ENCODE measurements at regions not wholly inside any gene's neighbourhood (a gene's known extent, or its start where the extent isn't known, plus 50 kb on each side); places are given as distances from the start of the nearest gene placed in this dataset.

DNA sequence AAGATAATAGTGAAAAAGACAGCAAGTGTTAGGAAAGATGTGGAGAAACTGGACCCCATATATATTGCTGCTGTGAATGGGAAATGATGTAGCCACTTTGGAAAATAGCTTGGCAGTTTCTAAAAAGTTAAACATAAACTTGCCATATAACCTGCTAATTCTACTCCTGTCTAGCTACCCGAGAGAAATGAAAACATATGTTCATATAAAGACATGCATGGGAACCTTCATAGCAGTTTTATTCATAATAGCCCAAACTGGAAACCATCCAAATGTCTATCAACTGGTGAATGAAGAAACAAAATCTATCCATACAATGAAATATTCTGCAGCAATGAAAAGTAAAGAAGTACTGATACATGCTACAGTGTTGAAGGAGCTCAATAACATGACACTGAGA, 50.4 kb upstream of the NABP1 start:
- H3K27ac ChIP-seq, result no peak overlapping the region
- H3K4me3 ChIP-seq, result no peak overlapping the region
